ENCODE measurements at regions not wholly inside any gene's neighbourhood (a gene's known extent, or its start where the extent isn't known, plus 50 kb on each side); places are given as distances from the start of the nearest gene placed in this dataset.
"Not testable (repeated sequence)": the region's sequence is repeated elsewhere in the genome, so short reads cannot be mapped to it uniquely, and the experiment has no call there.

GRCh38 chr4:138439143-138439581 is 197.0 kb upstream of the SLC7A11 start:
- DNase-seq (ENCODE audit: low read depth): no peak

GRCh38 chr4:138438608-138439007 is 196.5 kb upstream of the SLC7A11 start:
- no peak for DNase-seq (ENCODE audit: low read depth)

- no peak for DNase-seq (ENCODE audit: low read depth)
Observed at GRCh38 chr4:138437263-138437851, 195.2 kb upstream of the SLC7A11 start.

- DNase-seq (ENCODE audit: low read depth): not testable (repeated sequence)
Observed at GRCh38 chr4:138435733-138436132, 193.6 kb upstream of the SLC7A11 start.

GRCh38 chr4:138435046-138435445 is 192.9 kb upstream of the SLC7A11 start:
- not testable (repeated sequence) for DNase-seq (ENCODE audit: low read depth)

GRCh38 chr4:138428611-138429010 is 186.5 kb upstream of the SLC7A11 start:
- DNase-seq (ENCODE audit: low read depth): no peak

GRCh38 chr4:138426786-138427185 is 184.6 kb upstream of the SLC7A11 start:
- no peak for DNase-seq (ENCODE audit: low read depth)

GRCh38 chr4:138420471-138420870 is 178.3 kb upstream of the SLC7A11 start:
- DNase-seq (ENCODE audit: low read depth): no peak

- no peak for DNase-seq (ENCODE audit: low read depth)
Observed at GRCh38 chr4:138414202-138414601, 172.1 kb upstream of the SLC7A11 start.

- DNase-seq (ENCODE audit: low read depth): no peak
Observed at GRCh38 chr4:138413273-138413672, 171.1 kb upstream of the SLC7A11 start.

GRCh38 chr4:138412847-138413246 is 170.7 kb upstream of the SLC7A11 start:
- DNase-seq (ENCODE audit: low read depth): no peak

GRCh38 chr4:138410266-138410665 is 168.1 kb upstream of the SLC7A11 start:
- no peak for DNase-seq (ENCODE audit: low read depth)

GRCh38 chr4:138409670-138410069 is 167.5 kb upstream of the SLC7A11 start:
- no peak for DNase-seq (ENCODE audit: low read depth)

- no peak for DNase-seq (ENCODE audit: low read depth)
Observed at GRCh38 chr4:138408758-138409157, 166.6 kb upstream of the SLC7A11 start.

GRCh38 chr4:138407329-138407728 is 165.2 kb upstream of the SLC7A11 start:
- no peak for DNase-seq (ENCODE audit: low read depth)

GRCh38 chr4:138406876-138407275 is 164.7 kb upstream of the SLC7A11 start:
- DNase-seq (ENCODE audit: low read depth): no peak

- DNase-seq (ENCODE audit: low read depth): no peak
Observed at GRCh38 chr4:138405934-138406567, 163.9 kb upstream of the SLC7A11 start.

GRCh38 chr4:138405466-138405891 is 163.3 kb upstream of the SLC7A11 start:
- no peak for DNase-seq (ENCODE audit: low read depth)

GRCh38 chr4:138404801-138405200 is 162.7 kb upstream of the SLC7A11 start:
- no peak for DNase-seq (ENCODE audit: low read depth)

GRCh38 chr4:138404251-138404650 is 162.1 kb upstream of the SLC7A11 start:
- DNase-seq (ENCODE audit: low read depth): no peak

- no peak for DNase-seq (ENCODE audit: low read depth)
Observed at GRCh38 chr4:138401334-138401733, 159.2 kb upstream of the SLC7A11 start.

- no peak for DNase-seq (ENCODE audit: low read depth)
Observed at GRCh38 chr4:138400543-138400942, 158.4 kb upstream of the SLC7A11 start.

- DNase-seq (ENCODE audit: low read depth): no peak
Observed at GRCh38 chr4:138400066-138400465, 157.9 kb upstream of the SLC7A11 start.

GRCh38 chr4:138399081-138399480 is 156.9 kb upstream of the SLC7A11 start:
- no peak for DNase-seq (ENCODE audit: low read depth)
